ENCODE measurements at regions not wholly inside any gene's neighbourhood (a gene's known extent, or its start where the extent isn't known, plus 50 kb on each side); places are given as distances from the start of the nearest gene placed in this dataset.
"Not testable (repeated sequence)": the region's sequence is repeated elsewhere in the genome, so short reads cannot be mapped to it uniquely, and the experiment has no call there.

- DNase-seq (ENCODE audit: low read depth in 3 of 3): no peak
Measured at GRCh38 chr1:193932979-193933378, 746.6 kb upstream of the B3GALT2 start.

GRCh38 chr1:193931356-193931755 lies 744.9 kb upstream of the B3GALT2 start:
- DNase-seq (ENCODE audit: low read depth in 3 of 3): no peak

- DNase-seq (ENCODE audit: low read depth in 3 of 3): no peak
Measured at GRCh38 chr1:193929374-193930033, 743.1 kb upstream of the B3GALT2 start.

DNA sequence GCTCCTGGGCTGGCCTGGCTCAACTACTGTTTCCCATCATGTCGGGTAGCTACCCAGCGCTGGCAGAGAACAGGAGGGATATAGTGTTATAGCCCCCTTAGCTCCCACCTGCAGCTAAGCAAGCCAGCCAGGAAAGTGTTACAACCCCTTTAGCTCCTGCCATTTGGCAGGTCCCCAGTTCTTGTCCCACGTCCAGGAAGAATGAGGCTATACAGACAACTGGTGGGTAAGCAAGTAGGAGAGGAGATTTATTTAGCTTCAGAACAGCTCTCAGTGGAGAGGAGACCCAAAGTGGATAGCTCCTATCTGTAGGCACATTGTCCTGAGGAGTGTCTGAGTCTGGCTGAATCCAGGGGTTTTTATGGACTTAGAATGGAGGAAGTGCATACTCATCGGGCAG lies 741.1 kb upstream of the B3GALT2 start:
- DNase-seq (ENCODE audit: low read depth in 3 of 3): no peak

GRCh38 chr1:193926956-193927355 lies 740.5 kb upstream of the B3GALT2 start:
- no peak for DNase-seq (ENCODE audit: low read depth in 3 of 3)

GRCh38 chr1:193919827-193920226 lies 733.4 kb upstream of the B3GALT2 start:
- no peak for DNase-seq (ENCODE audit: low read depth in 3 of 3)

GRCh38 chr1:193916452-193916851 lies 730.0 kb upstream of the B3GALT2 start:
- DNase-seq (ENCODE audit: low read depth in 3 of 3): no peak

- no peak for DNase-seq (ENCODE audit: low read depth in 3 of 3)
Measured at GRCh38 chr1:193914871-193915270, 728.5 kb upstream of the B3GALT2 start.

GRCh38 chr1:193909406-193910082 lies 723.1 kb upstream of the B3GALT2 start:
- DNase-seq (ENCODE audit: low read depth in 3 of 3): no peak

- DNase-seq (ENCODE audit: low read depth in 3 of 3): no peak
Measured at GRCh38 chr1:193905288-193906085, 719.1 kb upstream of the B3GALT2 start.

DNA sequence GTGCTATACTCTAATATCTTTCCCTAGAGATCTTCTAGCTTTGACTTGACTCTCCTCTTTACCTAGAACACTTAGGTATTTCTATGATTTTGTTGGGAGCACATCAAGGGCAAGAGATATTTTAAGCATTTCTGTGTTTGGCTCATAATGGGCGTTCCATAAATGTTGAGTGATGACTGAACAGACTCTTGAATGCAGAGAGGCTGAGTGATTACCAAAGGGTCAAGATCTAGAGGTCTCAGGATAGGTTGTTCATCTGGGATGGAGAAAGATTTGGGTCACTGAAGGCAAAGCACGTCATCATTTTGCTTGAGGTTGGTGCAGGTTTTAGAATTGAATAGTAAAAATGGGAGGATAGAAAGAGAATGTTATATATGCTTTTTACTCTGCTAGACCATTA lies 705.4 kb upstream of the B3GALT2 start:
- DNase-seq (ENCODE audit: low read depth in 3 of 3): no peak

GRCh38 chr1:193890935-193891334 lies 704.5 kb upstream of the B3GALT2 start:
- DNase-seq (ENCODE audit: low read depth in 3 of 3): no peak

DNA sequence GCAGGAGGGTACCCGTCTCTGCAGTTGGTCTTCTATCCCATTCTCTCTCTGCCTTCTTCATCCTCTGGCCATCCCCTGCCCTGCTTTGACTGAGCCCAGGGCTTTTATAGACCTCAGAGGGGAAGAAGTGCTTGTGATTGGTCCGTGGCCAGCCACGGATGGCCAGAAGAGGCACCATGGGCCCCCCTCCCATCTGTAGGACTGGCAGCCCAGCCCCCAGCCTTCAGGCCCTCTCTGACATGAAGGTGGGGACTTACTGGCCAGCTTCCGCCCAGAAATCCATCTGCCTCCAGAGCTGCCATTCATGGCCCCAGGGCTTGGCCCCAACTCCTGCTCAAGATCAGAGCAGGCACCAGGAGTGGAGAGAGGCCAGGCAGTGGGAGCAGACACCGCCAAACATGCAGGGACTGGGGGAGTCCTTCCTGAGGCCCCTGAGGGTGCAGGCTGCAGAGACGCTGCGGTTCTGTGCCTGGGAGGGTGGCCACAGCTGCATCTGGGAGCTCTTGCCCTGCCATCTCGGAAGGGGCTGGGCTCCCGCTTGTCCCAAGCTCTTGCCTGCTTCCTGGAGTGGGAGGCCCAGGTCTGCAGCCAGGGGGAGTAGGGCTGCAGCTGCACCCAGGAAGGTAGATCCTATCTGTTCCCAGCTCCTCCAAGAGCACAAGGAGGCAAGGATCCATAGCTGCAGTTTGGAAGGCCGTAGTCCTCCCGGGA lies 698.6 kb upstream of the B3GALT2 start:
- no peak for DNase-seq (ENCODE audit: low read depth in 3 of 3)

DNA sequence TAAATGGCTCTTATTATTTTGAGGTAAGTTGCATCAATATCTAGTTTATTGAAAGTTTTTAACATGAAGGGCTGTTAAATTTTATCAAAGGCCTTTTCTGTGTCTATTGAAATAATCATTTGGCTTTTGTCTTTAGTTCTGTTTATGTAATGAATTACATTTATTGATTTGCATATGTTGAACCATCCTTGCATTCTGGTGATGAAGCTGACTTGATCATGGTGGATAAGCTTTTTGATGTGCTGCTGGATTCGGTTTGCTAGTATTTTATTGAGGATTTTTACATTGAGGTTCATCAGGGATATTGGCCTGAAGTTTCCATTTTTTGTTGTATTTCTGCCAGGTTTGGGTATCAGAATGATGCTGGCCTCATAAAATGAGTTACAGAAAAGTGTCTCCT lies 691.5 kb upstream of the B3GALT2 start:
- DNase-seq (ENCODE audit: low read depth in 3 of 3): not testable (repeated sequence)

DNA sequence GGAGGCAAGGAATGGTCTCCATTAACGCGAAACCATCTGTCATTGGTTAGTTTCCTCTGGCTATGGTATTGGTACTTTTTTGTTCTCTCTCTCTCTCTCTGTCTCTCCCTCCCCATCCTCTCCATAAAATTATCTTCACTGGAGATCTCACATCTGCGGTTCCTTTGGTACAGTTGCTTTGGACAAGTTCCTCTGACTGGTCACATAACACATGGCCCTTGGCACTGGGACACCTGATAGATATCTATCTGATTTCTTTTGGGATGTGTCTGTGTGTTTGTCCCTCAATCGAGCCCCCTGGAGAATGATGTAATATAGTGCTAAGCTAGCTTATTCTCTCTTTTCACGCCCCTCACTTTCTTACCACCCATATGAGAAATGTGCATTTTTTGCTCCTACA lies 682.0 kb upstream of the B3GALT2 start:
- DNase-seq (ENCODE audit: low read depth in 3 of 3): no peak

- no peak for DNase-seq (ENCODE audit: low read depth in 3 of 3)
Measured at GRCh38 chr1:193856261-193856660, 669.8 kb upstream of the B3GALT2 start.

GRCh38 chr1:193850745-193851144 lies 664.3 kb upstream of the B3GALT2 start:
- no peak for DNase-seq (ENCODE audit: low read depth in 3 of 3)

DNA sequence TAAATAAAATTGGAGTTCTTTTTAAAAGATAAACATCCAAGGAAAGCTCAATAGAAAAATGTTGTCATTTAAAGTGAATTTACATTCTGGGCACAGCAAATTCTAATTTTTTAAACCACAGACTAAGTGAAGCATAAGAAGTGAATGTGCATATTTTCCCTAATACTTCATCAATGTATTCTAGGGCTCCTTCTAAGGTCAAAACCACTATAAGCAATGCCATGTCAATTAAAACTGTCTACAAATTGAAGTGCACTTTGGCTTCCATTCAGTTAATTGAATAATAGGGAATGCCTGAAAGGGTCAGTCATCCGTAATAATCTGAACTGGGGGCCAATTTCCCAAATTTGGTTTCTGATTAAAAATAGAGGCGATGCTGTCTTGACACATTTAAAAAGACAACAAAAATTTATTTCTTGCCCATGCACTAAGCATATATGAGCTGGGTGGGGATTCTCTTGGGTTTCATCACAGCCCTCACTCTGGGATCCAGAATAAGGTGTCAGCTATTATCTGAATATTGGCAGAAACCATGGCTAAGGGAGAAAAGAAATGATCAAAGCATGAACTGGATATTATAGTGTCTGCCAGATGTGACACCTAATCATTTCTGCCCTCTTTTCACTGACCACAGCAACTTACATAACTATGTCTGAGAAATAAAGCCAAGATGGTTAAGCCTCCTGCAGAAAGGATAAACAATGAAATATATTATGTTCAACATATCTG lies 660.6 kb upstream of the B3GALT2 start:
- DNase-seq (ENCODE audit: low read depth in 3 of 3): no peak

DNA sequence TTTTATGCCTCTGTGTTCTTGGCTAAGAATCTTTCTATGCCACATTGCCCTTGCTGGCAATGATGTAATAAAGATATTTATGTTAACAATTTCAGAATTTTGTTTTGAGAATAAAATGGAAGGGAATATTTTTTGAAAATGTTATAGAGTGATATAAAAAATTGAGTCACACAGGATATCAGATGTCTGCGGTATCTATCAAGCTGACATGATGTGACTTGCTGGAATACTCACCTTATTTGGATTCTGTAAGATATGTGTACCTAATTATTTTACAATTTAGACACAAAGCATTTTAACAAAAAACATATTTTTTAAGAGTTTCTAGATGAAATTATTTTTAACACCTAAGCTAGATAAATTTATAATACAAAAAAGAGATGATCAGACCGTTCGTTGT lies 660.0 kb upstream of the B3GALT2 start:
- DNase-seq (ENCODE audit: low read depth in 3 of 3): no peak

DNA sequence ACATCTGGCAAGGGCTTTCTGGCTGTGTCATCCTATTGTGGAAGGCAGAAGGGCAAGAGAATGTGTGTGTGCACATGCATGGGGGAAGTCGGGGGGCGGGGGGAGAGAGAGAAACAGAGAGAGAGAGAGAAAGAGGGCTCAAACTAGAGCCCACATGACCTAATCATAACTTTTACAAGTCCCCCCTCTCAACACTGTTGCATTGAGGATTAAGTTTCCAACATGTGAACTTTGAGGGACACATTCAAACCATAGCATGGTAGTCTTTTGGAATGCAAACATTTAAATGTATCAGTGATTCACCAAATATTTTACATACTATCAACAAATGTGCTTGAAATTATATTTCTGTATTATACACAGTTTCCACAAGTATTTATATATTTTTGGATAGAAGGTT lies 655.4 kb upstream of the B3GALT2 start:
- DNase-seq (ENCODE audit: low read depth in 3 of 3): no peak

- DNase-seq (ENCODE audit: low read depth in 3 of 3): no peak
Measured at GRCh38 chr1:193831465-193831864, 645.1 kb upstream of the B3GALT2 start.

GRCh38 chr1:193827516-193827915 lies 641.1 kb upstream of the B3GALT2 start:
- no peak for DNase-seq (ENCODE audit: low read depth in 3 of 3)

Measured in stimulated activated CD4-positive, alpha-beta T cell treated with anti-CD3 and anti-CD28 coated beads, TNF-alpha, amount 100 ng/mL, for 24 hours (primary cell).